Stimulated activated CD4-positive, alpha-beta T cell treated with anti-CD3 and anti-CD28 coated beads, Interleukin-4, amount 100 ng/mL, for 24 hours (primary cell): ENCODE measurements at regions not wholly inside any gene's neighbourhood (a gene's known extent, or its start where the extent isn't known, plus 50 kb on each side); places are given as distances from the start of the nearest gene placed in this dataset.

ENCODE experiments used
- DNase-seq: peaks from one replicate; pipeline ENCODE4 v3.0.0-alpha.2; 2020

DNA sequence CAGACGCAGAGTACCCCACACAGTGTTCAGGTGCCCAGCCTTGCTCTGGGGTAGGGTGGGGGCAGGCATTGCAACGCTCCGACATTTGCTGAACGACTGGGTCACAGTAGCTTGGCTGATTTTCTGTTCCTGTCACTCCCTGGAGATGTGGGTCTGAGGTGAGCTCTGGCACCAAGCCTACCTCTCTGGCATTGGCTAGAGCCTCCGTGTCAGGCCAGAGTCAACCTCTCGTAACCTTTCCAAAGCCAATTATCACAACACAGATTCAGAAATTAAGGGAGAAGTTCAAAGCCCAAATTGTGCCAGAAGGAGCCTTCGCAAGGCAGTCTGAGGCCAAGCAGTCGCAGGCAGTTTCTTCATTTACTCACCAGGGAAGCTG lies 117.2 kb downstream of the IRS2 start:
- no peak for DNase-seq

DNA sequence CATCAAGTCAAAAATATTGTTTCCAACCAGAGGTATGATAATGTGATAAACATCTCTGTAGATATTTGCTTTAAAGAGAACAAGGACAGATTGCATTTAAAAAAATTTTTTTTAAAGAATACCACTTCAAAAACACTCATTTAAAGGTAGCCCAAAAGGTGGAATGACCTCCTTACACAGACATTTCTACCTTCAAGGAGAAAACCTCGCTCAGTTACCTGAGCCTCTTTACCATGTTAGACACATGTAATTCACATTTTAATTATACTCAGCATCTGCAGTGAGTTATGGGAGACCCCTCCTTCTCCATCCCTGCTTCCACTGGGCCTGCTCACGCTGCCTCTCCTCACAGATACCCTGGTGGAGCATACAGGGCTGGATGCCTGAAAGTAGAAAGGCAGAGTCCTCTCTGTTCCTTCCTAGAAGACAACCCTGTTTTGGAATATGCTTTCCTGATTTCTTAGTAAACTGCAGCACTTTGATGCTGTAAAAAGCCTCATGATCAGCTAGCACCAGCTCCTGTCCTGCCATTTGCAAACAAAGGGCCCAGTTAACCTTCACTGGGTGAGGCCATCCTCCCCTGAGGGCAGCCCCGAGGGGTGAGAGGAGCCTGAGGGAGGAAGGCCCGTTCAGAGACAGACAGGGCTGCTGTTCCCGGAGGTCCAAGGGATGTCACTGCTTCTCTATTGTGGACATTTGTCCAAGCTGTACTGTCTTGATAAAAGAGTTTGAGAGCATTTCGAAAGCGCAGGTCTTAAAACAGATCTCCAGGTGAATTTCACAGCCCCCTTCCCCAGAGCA lies 117.8 kb downstream of the IRS2 start:
- no peak for DNase-seq

DNA sequence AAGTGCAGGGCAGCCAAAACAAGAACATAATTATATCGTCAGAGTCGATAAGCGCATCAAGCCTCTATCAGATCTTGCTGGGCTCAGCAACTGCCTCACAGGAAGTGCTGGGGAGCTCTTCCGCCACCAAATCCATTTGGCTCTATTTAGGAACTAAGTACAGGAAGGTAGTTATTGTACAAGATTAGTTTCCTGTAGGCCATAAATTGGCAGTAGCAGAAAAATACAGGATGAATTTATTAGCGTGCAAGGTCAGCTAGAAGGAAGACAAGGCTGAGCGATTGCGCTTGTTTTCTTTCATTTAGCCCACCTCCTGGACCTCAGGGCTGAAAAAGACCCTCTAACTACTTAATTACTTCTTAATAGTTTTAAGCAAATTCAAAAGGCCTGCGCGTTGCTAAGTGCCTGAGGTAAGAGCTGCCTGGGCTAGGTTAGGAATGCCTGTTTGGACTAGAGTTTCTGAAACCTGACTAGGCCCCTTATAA lies 118.5 kb downstream of the IRS2 start:
- DNase-seq: no peak

DNA sequence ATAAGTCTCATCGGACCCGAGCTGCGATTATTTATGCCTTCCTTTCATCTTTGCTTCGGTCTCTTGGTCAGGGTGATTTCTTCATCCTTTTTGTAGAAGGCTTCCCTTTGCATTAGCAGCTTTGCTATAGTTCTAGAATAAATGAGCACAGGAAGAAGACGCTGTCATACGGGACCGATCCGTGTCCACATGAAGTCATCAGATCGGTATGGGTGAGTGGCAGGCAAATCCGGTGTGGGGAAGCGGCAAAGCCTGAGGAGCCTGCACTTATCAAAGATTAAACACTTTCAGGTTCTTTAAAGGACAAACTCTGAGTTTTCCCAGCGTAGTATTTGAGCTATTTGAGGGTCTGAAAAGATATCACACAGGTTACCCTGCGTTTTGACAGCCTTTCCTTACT lies 119.3 kb downstream of the IRS2 start:
- no peak for DNase-seq

DNA sequence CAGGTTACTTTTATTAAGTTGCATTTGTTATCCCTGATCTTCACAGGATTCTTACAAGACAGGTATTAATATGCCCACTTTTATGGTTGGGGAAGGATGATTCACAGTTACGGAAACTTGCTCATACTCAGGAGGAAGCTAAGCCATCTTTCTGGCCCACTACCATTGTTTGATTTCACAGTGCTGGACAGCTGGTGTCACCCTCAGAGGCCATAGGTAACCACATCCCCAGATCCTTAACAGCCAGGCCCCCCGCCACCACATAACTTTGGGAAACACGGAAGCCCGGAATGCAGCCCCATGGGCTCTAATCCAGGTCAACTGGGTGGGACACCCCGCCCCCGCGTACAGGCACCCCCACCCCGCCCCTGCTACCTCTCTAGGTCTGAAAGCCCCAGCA lies 119.7 kb downstream of the IRS2 start:
- DNase-seq: no peak

DNA sequence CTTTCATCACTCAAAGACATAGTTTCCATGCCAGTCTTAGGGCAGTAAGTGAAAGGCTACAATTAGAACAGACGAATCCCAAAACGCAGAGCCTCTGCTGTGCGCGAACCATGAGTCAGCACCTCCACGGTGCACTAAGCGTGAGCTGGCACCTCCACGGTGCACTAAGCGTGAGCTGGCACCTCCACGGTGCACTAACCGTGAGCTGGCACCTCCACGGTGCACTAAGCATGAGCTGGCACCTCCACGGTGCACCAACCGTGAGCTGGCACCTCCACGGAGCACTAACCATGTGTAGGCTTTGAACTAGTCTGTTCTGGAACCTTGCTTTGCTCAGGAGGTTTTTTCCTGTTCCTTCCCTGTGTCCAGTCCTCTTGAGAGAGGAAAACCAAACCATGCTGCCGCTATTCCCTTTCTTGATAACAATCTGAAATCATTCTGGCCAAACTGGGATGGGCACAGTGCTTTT lies 120.6 kb downstream of the IRS2 start:
- DNase-seq: no peak

DNA sequence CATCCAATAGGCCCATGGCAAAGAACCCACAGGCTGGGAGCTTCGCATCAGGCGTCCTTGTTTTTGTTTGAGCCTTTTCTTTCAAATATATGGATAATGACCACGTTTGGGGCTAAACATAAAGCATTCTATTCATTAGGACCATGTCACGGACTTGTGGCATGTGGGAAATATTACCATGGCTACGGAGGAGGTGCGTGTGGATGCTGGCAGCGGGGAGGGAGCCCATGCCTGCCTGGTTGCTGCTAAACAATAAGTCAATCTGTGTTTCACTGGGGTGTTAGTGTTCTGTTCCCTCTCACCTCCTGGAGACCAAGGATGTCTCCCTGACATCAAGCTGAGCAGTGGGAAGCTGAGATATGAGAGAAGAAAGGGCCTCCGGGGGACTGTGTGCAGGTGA lies 121.1 kb downstream of the IRS2 start:
- no peak for DNase-seq

DNA sequence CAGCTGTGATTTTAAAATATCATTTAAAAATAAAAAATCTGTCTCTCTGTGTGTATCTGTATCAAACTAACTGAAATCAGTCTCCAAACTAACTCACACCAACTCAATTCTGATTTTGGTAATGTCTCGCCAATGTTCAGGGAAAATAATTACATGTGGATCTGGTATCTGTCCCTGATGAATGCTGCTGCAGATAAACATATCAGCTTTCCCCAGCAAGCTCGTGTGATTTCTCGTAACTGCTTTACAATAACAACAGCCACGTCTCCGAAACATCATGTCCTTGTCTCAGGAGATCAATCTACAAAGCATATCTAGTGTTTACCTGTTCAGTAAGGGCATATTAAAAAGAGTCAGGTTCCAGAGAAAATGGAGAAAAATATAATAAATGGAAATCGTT lies 129.0 kb downstream of the IRS2 start:
- no peak for DNase-seq

DNA sequence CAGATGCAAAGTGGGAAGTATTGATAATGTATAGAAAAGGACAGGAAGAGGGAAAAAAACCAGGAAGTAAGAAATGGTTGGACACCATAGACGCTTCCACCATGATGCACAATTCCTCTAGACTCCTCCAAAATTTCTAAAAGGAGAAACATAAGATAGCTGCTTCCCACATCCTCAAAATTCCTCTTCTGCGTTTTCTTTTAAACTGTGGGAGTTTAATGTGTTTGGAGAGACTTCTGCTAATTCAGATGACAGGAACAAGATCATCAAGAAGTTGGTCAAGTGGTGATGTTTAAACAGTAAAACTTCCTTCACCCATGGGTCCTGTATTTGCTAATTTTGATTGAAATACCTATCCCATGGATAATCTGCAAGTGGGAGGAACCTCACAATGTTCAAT lies 130.2 kb downstream of the IRS2 start:
- no peak for DNase-seq

DNA sequence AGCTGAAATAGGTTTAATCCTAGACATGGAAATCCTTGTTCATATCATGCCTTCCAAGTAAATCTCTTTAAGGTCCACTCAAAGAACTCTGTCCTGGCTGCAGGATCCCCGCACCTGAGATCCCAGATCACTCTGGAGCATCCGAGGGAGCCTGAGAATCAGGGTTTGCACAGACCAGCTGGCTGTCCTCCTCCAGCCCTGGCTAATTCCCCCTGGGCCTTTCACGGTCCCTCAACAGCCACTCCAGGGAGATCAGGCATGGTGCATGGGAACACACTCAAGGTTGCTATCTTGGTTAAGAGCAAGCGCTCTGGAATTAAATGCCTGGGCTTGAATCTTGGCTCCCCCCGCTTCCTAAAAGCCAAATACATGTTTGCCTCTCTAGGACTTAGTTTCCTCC lies 130.8 kb downstream of the IRS2 start:
- no peak for DNase-seq

DNA sequence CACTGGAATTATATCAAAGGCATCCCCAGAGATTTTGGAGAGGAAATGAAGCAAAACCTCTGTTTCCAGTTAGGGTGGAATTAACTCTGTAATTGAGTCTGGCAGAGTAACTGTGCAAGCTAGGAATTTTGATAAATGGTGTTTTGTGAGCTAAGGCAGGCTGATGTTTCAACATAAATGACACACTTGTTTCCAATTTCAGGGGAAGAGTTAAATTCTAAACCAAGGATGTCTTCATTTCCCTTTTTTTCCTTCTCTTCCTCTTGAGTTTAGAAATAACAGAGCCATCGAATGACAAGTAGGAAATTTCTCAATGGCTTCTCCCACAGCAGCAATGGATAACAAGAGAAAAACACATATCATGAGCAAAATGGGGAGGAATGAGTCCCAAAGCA lies 131.2 kb downstream of the IRS2 start:
- DNase-seq: no peak

DNA sequence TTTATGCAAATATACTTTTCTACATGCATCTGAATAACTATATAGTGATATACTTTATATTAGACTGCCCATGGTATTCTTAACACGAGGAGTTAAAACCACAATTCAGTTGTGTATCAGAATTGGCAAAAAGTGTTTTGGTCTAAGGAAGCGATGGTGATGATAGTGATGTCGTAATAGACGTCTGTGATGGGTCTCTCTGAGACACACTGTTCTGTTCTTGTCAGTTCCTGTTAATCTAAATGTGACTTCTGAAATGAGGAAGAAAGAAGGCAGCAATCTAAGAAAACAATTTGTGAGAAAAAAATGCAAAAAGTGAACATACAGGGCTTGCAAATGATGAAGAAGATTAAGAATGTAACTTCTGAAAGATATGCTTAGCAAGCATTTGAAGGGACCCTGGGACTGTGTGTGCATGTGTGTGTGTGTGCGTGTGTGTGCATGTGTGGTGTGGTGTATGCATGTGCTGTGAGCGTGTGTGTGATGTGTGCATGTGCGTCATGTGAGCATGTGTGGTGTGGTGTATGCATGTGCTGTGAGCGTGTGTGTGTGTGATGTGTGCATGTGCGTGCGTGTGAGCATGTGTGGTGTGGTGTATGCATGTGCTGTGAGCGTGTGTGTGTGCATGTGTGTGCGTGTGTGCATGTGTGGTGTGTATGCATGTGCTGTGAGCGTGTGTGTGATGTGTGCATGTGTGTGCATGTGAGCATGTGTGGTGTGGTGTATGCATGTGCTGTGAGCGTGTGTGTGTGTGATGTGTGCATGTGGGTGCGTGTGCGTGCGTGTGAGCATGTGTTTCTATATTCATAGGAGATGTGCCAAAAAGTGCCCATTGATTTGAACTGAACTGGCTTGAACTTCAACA lies 131.8 kb downstream of the IRS2 start:
- DNase-seq: no peak

DNA sequence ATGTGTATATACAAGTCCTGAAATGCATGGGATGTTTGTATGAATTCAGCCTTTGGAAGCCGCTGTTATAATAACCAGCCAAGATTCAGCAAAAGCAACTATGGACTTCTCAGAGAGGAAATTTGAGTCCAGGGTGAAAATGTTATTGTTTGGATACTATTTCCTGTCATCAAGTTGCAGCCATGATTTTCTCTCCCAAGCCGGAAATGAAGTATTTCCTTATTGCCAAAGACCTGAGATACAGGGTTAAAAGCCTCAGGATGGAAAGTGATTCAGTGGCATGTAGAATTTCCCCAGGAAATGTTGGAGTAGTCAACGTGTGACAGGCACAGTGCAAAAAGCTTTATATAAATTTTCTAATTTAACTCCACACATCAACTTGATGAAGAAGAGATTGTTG lies 133.9 kb downstream of the IRS2 start:
- DNase-seq: no peak

DNA sequence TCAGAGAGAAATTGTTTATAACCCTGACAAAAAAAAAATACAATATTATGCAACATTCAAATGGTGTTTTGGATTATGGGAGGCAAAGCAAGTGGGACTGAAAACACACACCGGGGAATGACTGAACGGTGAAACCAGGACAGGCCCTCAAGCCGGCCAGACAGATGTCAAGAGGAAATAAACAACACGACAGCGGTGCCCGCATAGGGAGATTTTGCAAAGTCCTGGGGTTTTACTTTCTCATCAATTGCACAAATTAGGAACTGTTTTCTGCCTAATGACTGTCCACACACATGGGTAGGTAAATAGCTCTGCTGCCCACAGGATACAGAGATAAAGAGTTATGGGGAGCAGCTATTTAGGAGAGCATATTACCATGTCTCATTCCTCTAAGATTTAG lies 134.5 kb downstream of the IRS2 start:
- DNase-seq: no peak

DNA sequence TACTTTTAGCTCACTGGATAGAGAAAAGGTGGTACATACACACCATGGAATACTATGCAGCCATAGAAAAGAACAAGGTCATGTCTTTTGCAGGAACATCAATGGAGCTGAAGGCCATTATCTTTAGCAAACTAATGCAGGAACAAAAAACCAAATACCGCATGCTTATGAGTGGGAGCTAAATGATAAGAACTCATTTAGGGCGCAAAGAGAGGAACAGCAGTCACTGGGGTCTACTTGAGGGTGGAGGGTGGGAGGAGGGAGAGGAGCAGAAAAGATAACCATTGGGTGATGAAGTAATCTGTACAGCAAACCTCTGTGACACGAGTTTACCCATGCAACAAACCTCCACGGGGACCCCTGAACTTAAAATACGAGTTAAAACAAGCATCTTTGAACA lies 135.1 kb downstream of the IRS2 start:
- DNase-seq: no peak

DNA sequence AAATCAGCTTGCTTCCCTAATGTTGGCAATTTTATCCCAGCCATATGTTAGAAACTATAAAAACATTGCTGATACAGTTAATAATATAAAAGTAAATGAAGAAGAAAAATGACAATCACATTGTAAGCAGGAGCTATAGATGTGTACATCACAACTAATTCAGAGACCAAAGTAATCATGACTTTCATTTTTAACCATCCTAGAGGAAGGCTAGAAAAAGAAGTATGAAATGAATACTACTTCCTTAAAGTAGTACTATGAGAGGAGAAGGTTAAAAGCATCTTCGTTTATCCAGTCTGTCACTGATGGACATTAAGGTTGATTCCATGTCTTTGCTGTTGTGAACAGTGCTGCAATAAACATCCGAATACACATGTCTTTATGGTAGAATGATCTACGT lies 135.5 kb downstream of the IRS2 start:
- no peak for DNase-seq

DNA sequence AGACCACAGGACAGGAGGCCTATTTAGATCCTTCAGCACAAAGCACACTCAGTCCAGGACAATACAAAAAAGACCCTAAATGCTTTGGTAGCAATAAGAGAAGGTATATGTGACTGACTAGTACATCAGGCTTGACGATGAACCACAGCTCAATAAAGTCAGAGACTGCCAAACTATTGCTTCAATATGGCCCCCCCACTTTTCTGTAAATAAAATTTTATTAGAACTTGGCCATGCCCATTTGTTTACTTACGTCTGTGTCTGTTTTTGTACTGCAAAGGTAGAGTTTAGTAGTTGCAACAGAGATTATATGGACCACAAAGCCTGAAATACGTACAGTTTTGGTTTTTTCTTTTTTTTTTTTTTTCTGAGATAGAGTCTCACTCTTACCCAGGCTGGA lies 136.7 kb downstream of the IRS2 start:
- DNase-seq: no peak

DNA sequence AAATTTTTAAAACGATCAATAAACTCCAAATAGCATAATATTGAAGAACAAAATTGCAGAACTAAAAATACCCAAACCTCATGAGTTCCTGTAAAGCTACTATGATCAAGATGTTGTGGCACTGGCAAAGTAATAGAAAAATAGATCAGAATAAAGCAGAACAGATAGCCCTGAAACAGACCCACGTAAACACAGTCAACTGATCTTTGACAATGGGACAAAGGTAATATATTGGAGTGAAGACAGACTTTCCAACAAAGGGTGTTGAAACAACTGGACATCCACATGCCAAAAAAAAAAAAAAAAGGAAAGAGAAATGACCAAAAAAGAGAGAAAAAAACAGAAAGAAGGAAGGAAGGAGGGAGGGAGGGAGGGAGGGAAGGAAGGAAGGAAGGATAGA lies 138.7 kb downstream of the IRS2 start:
- DNase-seq: no peak

DNA sequence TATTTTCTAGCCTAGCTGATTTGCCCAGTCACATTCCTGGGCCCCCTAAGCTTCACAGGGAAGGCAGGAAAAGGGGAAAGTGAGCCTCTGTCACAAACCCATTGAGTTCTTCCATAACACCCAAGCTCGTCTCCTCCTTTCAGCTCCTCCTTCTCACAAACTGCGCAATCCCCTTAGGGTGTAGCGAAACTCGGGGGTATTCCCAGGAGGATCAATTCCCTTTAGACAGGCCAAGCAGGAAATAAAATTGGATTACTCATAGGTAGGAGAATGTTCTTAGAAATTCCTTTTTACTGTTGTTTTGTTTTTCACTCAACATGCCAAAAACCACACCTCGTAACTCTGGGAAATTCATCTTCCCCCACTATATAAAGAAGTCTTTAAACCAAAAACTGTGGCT lies 139.3 kb downstream of the IRS2 start:
- no peak for DNase-seq

DNA sequence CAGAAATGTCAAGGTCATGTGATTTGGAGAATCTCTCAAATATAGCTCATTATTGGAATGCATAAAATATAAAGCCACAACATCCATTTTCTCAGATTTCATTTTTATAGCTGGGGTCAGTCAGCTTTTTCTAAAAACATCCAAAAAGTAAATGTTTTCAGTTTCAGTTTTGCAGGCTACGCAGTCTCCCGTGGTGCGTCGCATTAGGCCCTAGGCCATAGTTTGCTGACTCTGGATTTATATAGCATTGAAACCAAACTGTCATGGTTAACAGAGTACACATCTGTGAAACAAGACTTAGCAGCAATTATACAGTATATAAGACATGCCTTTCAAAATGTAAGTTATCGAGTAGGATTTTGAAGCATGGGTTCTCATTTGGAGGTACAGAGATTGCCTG lies 140.0 kb downstream of the IRS2 start:
- DNase-seq: no peak

DNA sequence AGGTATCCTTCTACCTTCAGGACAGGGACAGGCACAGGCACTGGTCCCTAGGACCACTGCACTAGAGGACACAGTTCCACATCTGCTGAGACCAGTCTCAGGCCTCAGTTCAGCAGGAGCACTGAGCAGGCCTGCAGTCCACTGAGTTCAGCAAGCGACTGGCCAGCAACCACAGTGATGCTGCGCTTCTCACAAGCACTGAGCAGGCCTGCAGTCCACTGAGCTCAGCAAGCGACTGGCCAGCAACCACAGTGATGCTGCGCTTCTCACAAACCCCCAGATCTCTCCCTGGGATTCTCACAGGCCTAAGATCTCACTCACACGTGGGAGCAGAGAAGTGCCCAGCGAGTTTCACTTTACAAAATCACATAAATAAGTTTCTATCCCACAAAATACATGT lies 140.6 kb downstream of the IRS2 start:
- no peak for DNase-seq

DNA sequence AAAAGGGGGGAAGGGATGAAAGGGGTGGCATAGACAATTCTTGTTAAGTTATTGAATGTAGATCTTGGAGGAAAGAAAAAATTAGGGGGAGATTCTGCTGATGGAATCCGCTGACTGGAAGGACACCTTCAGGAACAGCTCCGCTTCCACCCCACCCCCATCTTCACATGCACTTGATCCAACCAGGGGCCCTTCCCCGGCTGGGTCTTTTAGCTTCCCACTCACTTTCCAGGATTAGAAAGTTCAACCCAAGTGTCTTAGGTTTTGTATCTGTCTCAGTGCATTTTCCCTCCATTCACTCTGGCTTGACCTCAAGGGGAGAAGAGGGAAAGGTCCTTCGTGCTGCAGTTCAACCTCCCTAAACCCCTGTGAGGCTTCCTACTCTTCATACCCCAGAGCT lies 141.4 kb downstream of the IRS2 start:
- no peak for DNase-seq

DNA sequence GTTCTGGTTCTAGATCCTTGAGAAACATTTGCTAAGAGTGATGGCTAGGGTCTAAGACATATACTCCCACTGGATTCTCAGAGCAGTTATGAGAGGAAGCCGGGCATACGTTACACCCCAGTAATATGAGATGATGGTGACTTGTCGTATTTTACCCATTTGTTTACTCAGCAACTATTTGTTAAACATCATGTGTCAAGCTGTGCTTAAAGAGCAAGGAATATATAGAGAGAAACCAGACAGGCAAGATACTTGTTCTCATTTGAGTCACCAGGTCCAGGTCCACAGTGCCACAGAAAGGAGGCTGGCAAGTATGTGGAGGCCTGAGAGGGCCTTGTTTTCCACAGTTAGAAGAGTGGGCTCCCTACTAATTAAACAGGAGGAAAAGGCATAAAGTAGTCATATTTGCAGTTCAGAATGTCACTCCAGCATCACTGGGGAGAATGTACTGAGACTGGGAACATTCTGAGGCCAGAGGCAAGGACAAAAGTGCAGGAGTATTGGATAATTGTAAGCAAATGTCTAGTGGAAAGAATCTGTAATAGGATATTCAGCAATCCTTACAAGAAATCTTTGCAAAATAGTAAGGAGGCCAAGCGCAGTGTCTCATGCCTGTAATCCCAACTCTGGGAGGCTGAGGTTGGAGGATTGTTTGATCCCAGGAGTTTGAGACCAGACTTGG lies 142.2 kb downstream of the IRS2 start:
- DNase-seq: no peak

DNA sequence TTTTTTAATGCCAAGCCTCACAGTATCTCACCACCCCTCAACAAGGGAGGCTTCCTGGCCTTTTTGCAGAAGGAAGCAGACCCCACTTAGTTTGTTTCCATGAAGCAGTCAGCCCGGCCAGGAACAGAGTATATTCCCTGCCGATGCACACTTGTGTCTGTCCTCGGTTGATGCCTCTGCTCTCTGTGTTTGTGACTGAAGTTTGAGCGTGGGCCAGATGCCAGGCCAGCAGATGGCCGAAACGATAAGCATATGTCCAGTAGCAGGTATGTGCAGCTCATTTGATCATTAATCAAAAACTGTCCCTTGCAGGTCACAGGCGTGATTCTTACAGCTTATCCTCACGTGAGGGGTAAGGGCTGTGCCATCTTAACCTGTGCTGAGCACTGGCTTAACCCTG lies 144.0 kb downstream of the IRS2 start:
- no peak for DNase-seq
